IMR-90 (cell line): ENCODE measurements at regions not wholly inside any gene's neighbourhood (a gene's known extent, or its start where the extent isn't known, plus 50 kb on each side); places are given as distances from the start of the nearest gene placed in this dataset.

Experiments
- ATAC-seq: fragments of 200-7000 bp; cut with Tn5 transposase; 2 replicates; pipeline ENCODE4 v1.9.1; 2020; ENCODE audit warnings: low read depth, mild to moderate bottlenecking, moderate library complexity
- BruUV-seq: library from RNA; stranded (reverse); fragments of 400-500 nt; replicated peaks from 2 replicates; lab custom pipeline; 2021; lab: Mats Ljungman, UMichigan
- CTCF ChIA-PET: fragments of 300-600 bp; formaldehyde crosslinking; extraction: SDS; loops from one replicate; lab custom pipeline; 2021; ENCODE audit warnings: antibody characterized with exemption; lab: Yijun Ruan, JAX
- POLR2A ChIA-PET: fragments of 300-600 bp; sonication (Branson Sonifier 250); formaldehyde crosslinking; loops from one replicate; lab custom pipeline; 2022; ENCODE audit warnings: antibody characterized with exemption; ENCODE audit not compliant: unreplicated experiment; lab: Charles Lee
- DNase-seq: peaks from one replicate; pipeline ENCODE4 v3.0.0; 2013
- H2AFZ ChIP-seq: replicated peaks from 2 replicates; pipeline ENCODE3; 2013; ENCODE audit warnings: low read length, mild to moderate bottlenecking; ENCODE audit not compliant: poor library complexity
- H2AK5ac ChIP-seq: 2 replicates; pipeline ENCODE4 v1.6.1; 2013; ENCODE audit warnings: low read depth, low read length, inconsistent platforms
- H2AK9ac ChIP-seq: replicated peaks from 2 replicates; pipeline ENCODE3; 2013; ENCODE audit warnings: mild to moderate bottlenecking, low read depth, low read length, moderate library complexity; ENCODE audit not compliant: poor library complexity
- H2BK120ac ChIP-seq: 2 replicates; pipeline ENCODE4 v1.6.1; 2013; ENCODE audit warnings: low read depth, low read length, inconsistent platforms
- H2BK15ac ChIP-seq: 3 replicates; pipeline ENCODE4 v1.6.1; 2013; ENCODE audit warnings: low read depth, low read length, inconsistent platforms
- H2BK20ac ChIP-seq: 2 replicates; pipeline ENCODE4 v1.6.1; 2013; ENCODE audit warnings: low read depth, mild to moderate bottlenecking, inconsistent platforms, low read length, moderate library complexity
- H2BK5ac ChIP-seq: 2 replicates; pipeline ENCODE4 v1.6.1; 2013; ENCODE audit warnings: mild to moderate bottlenecking, low read depth, low read length, inconsistent platforms; ENCODE audit not compliant: poor library complexity, severe bottlenecking
- H3K14ac ChIP-seq: replicated peaks from 2 replicates; pipeline ENCODE4 v1.6.1; 2013; ENCODE audit warnings: low read depth, low read length, inconsistent platforms
- H3K18ac ChIP-seq: 2 replicates; pipeline ENCODE4 v1.6.1; 2013; ENCODE audit warnings: low read depth, low read length, control low read depth
- H3K23ac ChIP-seq: 2 replicates; pipeline ENCODE4 v1.6.1; 2013; ENCODE audit warnings: low read depth, low read length, inconsistent platforms
- H3K27ac ChIP-seq: 2 replicates; pipeline ENCODE4 v1.5.1; 2013; ENCODE audit warnings: mild to moderate bottlenecking, control low read depth, low read length; ENCODE audit not compliant: insufficient read depth
- H3K27me3 ChIP-seq: 2 replicates; pipeline ENCODE4 v1.6.1; 2013; ENCODE audit warnings: low read length; ENCODE audit not compliant: control insufficient read depth, insufficient read depth
- H3K36me3 ChIP-seq: 2 replicates; pipeline ENCODE4 v1.6.1; 2013; ENCODE audit warnings: low read length, mixed read lengths; ENCODE audit not compliant: control insufficient read depth, insufficient read depth
- H3K4ac ChIP-seq: 2 replicates; pipeline ENCODE4 v1.6.1; 2013; ENCODE audit warnings: low read depth, low read length, inconsistent platforms
- H3K4me1 ChIP-seq: 2 replicates; pipeline ENCODE4 v1.6.1; 2013; ENCODE audit warnings: low read length, mixed read lengths; ENCODE audit not compliant: control insufficient read depth, insufficient read depth
- H3K4me2 ChIP-seq: 2 replicates; pipeline ENCODE4 v1.6.1; 2013; ENCODE audit warnings: low read depth, mild to moderate bottlenecking, control low read depth, low read length, moderate library complexity
- H3K4me3 ChIP-seq: 2 replicates; pipeline ENCODE4 v1.5.1; 2013; ENCODE audit warnings: low read depth, mild to moderate bottlenecking, control low read depth, low read length, moderate library complexity; ENCODE audit not compliant: insufficient read depth
- H3K56ac ChIP-seq: 2 replicates; pipeline ENCODE4 v1.6.1; 2013; ENCODE audit warnings: low read length, inconsistent platforms; ENCODE audit not compliant: insufficient read depth; ENCODE audit errors: extremely low read depth
- H3K79me1 ChIP-seq, 2 experiments: 2 replicates each; pipeline ENCODE4 v1.6.1; 2013; ENCODE audit warnings: low read length in 2 of 2, inconsistent platforms in 1 of 2, low read depth in 1 of 2
- H3K9ac ChIP-seq: 2 replicates; pipeline ENCODE4 v1.6.1; 2013; ENCODE audit warnings: low read depth, low read length, control low read depth
- H3K9me1 ChIP-seq: 2 replicates; pipeline ENCODE4 v1.6.1; 2013; ENCODE audit warnings: low read length, inconsistent platforms; ENCODE audit not compliant: insufficient read depth
- H3K9me3 ChIP-seq: 2 replicates; pipeline ENCODE4 v1.6.1; 2013; ENCODE audit warnings: low read length; ENCODE audit not compliant: control insufficient read depth, insufficient read depth
- H4K20me1 ChIP-seq: 2 replicates; pipeline ENCODE4 v1.6.1; 2013; ENCODE audit warnings: low read length, inconsistent platforms; ENCODE audit not compliant: insufficient read depth
- H4K5ac ChIP-seq: 2 replicates; pipeline ENCODE4 v1.6.1; 2013; ENCODE audit warnings: mild to moderate bottlenecking, low read depth, low read length, control low read depth
- H4K8ac ChIP-seq, 2 experiments: 2 replicates each; pipeline ENCODE4 v1.6.1; 2013; ENCODE audit warnings: low read depth in 2 of 2, low read length in 2 of 2, control low read depth in 1 of 2, inconsistent platforms in 1 of 2
- H4K91ac ChIP-seq: 2 replicates; pipeline ENCODE4 v1.6.1; 2013; ENCODE audit warnings: low read depth, low read length, inconsistent platforms; ENCODE audit not compliant: insufficient read depth
- FOS ChIP-seq: fragments of 150-350 bp; IDR thresholded peaks from 2 replicates; pipeline ENCODE4 v1.6.1; 2016; ENCODE audit warnings: low read depth, low read length
- NFE2L2 ChIP-seq: fragments of 150-350 bp; IDR thresholded peaks from 2 replicates; pipeline ENCODE4 v1.6.1; 2016; ENCODE audit warnings: low read depth, mild to moderate bottlenecking, low read length
- RAD21 ChIP-seq: IDR thresholded peaks from 2 replicates; pipeline ENCODE4 v1.6.1; 2012; ENCODE audit warnings: low read length, improper control_type of control experiment
- WGBS, 2 experiments: methylation state at CpG; one replicate each; pipeline versions ENCODE4 v1.1.5 to v1.1.7; 2013; ENCODE audit warnings: missing lambda C conversion rate in 2 of 2; ENCODE audit not compliant: insufficient read length in 1 of 2; ENCODE audit errors: extremely low coverage in 2 of 2; 5-methylcytosine and 5-hydroxymethylcytosine counted together
- dilution Hi-C: fragments of 300-500 bp; cut with HindIII; formaldehyde crosslinking; loops from one replicate; pipeline ENCODE4 v1.14.3; 2018; ENCODE audit warnings: low sequenced_read_pairs; ENCODE audit not compliant: unreplicated experiment
- in situ Hi-C: fragments of 300-500 bp; cut with MboI; formaldehyde crosslinking; loops from 3 replicates; pipeline ENCODE4 v1.14.3; 2019; ENCODE audit warnings: low sequenced_read_pairs, inconsistent platforms, mixed read lengths
- intact Hi-C: fragments of 100-400 bp; cut with micrococcal nuclease; formaldehyde crosslinking; loops from 2 replicates; pipeline ENCODE4 v1.10.0; 2022

DNA sequence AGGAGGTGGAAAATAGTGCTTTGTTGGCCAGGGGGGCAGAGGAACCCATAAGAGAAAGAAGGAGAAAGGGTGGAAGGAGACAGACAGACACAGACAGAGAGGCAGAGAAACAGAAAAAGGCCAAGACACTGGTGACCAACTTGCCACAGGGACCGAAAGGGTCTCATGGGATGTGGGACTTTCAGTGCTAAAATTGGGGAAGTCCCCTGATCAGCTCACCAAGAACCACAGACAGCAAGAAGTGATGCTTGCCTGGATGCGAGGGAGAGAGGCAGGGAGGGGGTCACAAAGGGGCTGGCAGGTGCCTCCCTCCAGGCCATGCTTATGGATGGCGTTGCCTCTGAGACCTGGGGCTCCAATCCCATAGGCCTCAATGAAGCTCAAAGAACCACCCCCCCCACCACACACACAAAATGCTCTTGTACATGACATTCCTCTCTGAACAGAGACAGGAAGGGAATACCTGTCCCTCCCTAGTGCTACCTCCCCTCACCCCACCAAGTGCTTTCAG lies 413.4 kb downstream of the MN1 start:
- Histone ChIP-seq H3K4me2 (no peak overlapping the region), H3K4me1 (no peaks in the 10 kb centered on the region), H4K8ac (no peak overlapping the region), H2BK15ac (no peak overlapping the region), H2BK5ac (no peak overlapping the region), H3K27ac (no peak overlapping the region), H2AFZ (no peak overlapping the region), H3K56ac (no peak overlapping the region), H3K4ac (no peak overlapping the region), H3K9me1 (no peaks in the 10 kb centered on the region; the same call in 1 of the 2 replicates), H3K23ac (no peak overlapping the region), H3K27me3 (peaks cover 69% of the 10 kb centered on the region), H3K36me3 (no peaks in the 10 kb centered on the region), H2BK120ac (no peak overlapping the region), H4K20me1 (no peaks in the 10 kb centered on the region), H3K9me3 (no peaks in the 10 kb centered on the region), H3K4me3 (no peak overlapping the region), H2AK5ac (no peak overlapping the region), H3K9ac (no peak overlapping the region), H2BK20ac (no peak overlapping the region), H4K91ac (no peak overlapping the region), H4K5ac (no peak overlapping the region), H3K14ac (no peak overlapping the region), H2AK9ac (no peak overlapping the region), H3K79me1 (no peaks in the 10 kb centered on the region), H3K18ac (no peak overlapping the region)
- in situ Hi-C loops, result no loop called here
- intact Hi-C loops, result no loop called here
- TF ChIP-seq NFE2L2, result no peak
- TF ChIP-seq RAD21, result no peak
- TF ChIP-seq FOS, result no peak
- WGBS, 2 experiments, result no CpG with 5 or more reads among the region's 3 CpGs
- dilution Hi-C loops, result no loop called here
- no peak for ATAC-seq
- CTCF ChIA-PET, result no interaction called here
- POLR2A ChIA-PET, result no interaction called here
- DNase-seq, result no peak
- BruUV-seq, result no TSS peak
